ENCODE measurements at regions not wholly inside any gene's neighbourhood (a gene's known extent, or its start where the extent isn't known, plus 50 kb on each side); places are given as distances from the start of the nearest gene placed in this dataset.

DNA sequence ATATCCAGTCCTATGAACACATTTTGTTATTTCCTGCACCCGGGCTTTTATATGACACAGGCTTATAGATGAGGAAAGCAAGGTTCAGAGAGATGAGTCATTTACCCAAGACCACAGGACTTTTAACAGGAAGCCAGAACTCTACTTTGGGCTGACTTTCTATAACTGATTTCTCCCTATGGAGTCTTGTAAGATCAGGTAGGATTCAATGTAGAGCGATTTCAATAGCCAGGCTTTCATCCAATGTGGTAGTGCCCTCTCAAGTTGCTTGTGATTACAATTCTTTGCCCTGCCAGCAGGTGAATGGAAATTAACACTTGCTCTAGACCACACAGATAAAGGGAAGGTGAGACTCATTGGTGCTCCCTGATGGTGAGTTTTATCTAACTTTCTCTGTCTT, 378.3 kb downstream of the INSC start:
- FAIRE-seq (no peak), DNase-seq (ENCODE audit: insufficient read length, low spot score) (no peak)
- TF ChIP-seq SPI1 (IDR thresholded peaks at IDR 0.05; ENCODE audit: low read depth, low read length) (no peak), POLR2AphosphoS5 (IDR thresholded peaks at IDR 0.05; ENCODE audit: low read depth, low read length) (no peak), POLR2A (IDR thresholded peaks at IDR 0.05; ENCODE audit: low read depth, low read length) (no peak), TAF1 (IDR thresholded peaks at IDR 0.05; ENCODE audit: low read depth, low read length) (no peak), POU2F2 (IDR thresholded peaks at IDR 0.05; ENCODE audit: low read depth, low read length) (no peak), PAX5 (IDR thresholded peaks at IDR 0.05; ENCODE audit: insufficient read depth, low read length, severe bottlenecking) (no peak)

DNA sequence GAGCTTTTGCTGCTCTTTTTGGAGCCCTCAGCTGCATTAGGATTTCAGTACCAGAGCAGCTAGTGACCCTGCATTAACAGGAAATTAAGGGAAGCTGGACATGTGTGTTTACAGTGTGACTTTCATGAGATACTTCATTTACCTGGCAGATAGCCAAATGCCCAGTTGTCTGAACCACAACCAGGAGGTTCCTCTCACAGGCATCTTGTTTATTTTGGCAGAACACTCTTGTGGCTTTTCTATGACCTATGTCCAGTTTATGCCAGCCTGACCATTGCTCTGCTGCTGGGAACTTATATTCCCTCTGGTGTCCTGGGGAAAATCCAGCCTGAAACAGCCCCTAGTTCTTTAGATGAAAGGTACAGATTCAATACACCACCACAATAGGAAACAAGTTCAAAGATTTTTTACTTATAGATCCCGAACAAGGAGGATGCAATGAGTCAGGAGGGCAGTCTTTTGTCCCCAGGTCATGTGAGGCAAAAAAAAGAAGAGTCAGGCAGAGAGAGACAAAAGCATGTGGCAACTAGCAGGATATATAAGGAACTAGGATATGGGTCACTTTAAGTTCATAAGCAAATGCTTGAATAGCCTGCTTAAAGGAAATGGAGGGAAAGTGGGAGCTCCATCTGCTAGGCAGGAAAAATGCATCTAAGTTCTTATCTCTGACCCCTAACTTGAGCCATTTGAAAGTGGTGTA, 379.3 kb downstream of the INSC start:
- no peak for FAIRE-seq
- DNase-seq (ENCODE audit: insufficient read length, low spot score) = no peak
- TF ChIP-seq SPI1 (IDR thresholded peaks at IDR 0.05; ENCODE audit: low read depth, low read length) = no peak
- TF ChIP-seq POU2F2 (IDR thresholded peaks at IDR 0.05; ENCODE audit: low read depth, low read length) = no peak
- no peak for TF ChIP-seq TAF1 (IDR thresholded peaks at IDR 0.05; ENCODE audit: low read depth, low read length)
- no peak for TF ChIP-seq PAX5 (IDR thresholded peaks at IDR 0.05; ENCODE audit: insufficient read depth, low read length, severe bottlenecking)
- TF ChIP-seq POLR2A (IDR thresholded peaks at IDR 0.05; ENCODE audit: low read depth, low read length) = no peak
- no peak for TF ChIP-seq POLR2AphosphoS5 (IDR thresholded peaks at IDR 0.05; ENCODE audit: low read depth, low read length)

DNA sequence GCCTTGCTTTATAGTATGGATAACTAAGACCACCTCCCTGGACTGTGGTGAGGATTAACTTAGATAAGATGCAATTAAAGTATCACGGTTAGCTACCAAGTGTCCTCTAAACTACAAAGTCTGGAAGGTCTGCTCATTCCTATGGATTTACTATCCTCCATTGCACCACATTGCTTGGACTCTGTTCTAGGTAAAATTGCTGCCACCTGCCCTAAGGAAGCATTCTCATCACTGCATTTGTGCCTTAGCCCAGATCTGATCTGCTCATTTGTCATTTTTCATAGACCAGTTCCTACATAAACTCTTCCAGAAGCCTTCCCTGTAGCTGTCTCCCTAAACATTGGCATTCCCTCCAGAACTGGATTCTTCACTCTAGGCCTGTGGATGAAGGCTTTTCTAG, 380.0 kb downstream of the INSC start:
- no peak for DNase-seq (ENCODE audit: insufficient read length, low spot score)
- no peak for FAIRE-seq
- TF ChIP-seq PAX5 (IDR thresholded peaks at IDR 0.05; ENCODE audit: insufficient read depth, low read length, severe bottlenecking) (no peak), SPI1 (IDR thresholded peaks at IDR 0.05; ENCODE audit: low read depth, low read length) (no peak), POLR2A (IDR thresholded peaks at IDR 0.05; ENCODE audit: low read depth, low read length) (no peak), POU2F2 (IDR thresholded peaks at IDR 0.05; ENCODE audit: low read depth, low read length) (no peak), TAF1 (IDR thresholded peaks at IDR 0.05; ENCODE audit: low read depth, low read length) (no peak)

DNA sequence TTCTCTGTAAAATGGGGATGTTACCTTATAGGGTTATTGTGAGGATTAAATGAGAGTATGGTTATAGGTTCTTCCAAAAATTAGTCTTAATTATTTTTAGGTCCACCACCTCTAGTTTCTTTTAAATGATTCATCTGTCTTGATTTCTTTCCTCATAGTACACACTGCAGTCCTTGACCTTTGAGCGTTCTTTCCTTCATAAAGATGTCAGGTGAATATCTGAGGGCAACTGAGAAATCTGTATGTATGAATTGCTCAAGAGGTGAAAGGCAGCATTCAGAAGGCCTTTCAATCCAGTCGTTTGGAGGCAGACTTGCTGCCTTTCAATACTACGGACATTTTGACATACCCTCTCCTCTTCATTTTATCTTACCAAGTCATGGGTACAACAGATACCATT, 380.7 kb downstream of the INSC start:
- FAIRE-seq = no peak
- DNase-seq (ENCODE audit: insufficient read length, low spot score) = no peak

GRCh38 chr11:15497366-15497765, 382.6 kb downstream of the INSC start:
- no peak for TF ChIP-seq TAF1 (IDR thresholded peaks at IDR 0.05; ENCODE audit: low read depth, low read length)
- TF ChIP-seq POU2F2 (IDR thresholded peaks at IDR 0.05; ENCODE audit: low read depth, low read length) = no peak
- TF ChIP-seq SPI1 (IDR thresholded peaks at IDR 0.05; ENCODE audit: low read depth, low read length) = no peak
- no peak for TF ChIP-seq POLR2AphosphoS5 (IDR thresholded peaks at IDR 0.05; ENCODE audit: low read depth, low read length)
- TF ChIP-seq POLR2A (IDR thresholded peaks at IDR 0.05; ENCODE audit: low read depth, low read length) = no peak
- TF ChIP-seq PAX5 (IDR thresholded peaks at IDR 0.05; ENCODE audit: insufficient read depth, low read length, severe bottlenecking) = no peak
- FAIRE-seq (no peak), DNase-seq (ENCODE audit: insufficient read length, low spot score) (no peak)

More for the DNA sequence above, 380.7 kb downstream of the INSC start:
- TF ChIP-seq POU2F2 (IDR thresholded peaks at IDR 0.05; ENCODE audit: low read depth, low read length) (no peak), SPI1 (IDR thresholded peaks at IDR 0.05; ENCODE audit: low read depth, low read length) (no peak), POLR2AphosphoS5 (IDR thresholded peaks at IDR 0.05; ENCODE audit: low read depth, low read length) (no peak), PAX5 (IDR thresholded peaks at IDR 0.05; ENCODE audit: insufficient read depth, low read length, severe bottlenecking) (no peak), TAF1 (IDR thresholded peaks at IDR 0.05; ENCODE audit: low read depth, low read length) (no peak), POLR2A (IDR thresholded peaks at IDR 0.05; ENCODE audit: low read depth, low read length) (no peak)

DNA sequence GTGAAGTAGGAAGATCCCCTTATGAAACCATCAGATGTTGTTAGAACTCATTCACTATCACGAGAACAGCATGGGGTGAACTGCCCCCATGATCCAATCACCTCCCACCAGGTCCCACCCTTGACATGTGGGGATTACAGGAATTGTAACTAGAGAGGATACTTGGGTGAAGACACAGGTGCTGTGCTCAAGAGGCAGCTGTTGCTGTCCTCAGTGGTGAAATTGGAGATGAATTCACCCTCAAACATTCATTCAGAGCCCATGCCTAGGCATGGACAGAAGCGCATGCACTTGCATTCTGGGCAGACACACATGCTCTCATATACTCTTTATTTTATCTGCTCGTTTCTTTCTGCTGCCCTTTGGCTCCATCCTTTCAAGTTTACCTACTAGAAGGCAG, 385.0 kb downstream of the INSC start:
- TF ChIP-seq SPI1 (IDR thresholded peaks at IDR 0.05; ENCODE audit: low read depth, low read length) = no peak
- no peak for TF ChIP-seq PAX5 (IDR thresholded peaks at IDR 0.05; ENCODE audit: insufficient read depth, low read length, severe bottlenecking)
- no peak for TF ChIP-seq TAF1 (IDR thresholded peaks at IDR 0.05; ENCODE audit: low read depth, low read length)
- no peak for TF ChIP-seq POU2F2 (IDR thresholded peaks at IDR 0.05; ENCODE audit: low read depth, low read length)
- no peak for TF ChIP-seq POLR2AphosphoS5 (IDR thresholded peaks at IDR 0.05; ENCODE audit: low read depth, low read length)
- no peak for TF ChIP-seq POLR2A (IDR thresholded peaks at IDR 0.05; ENCODE audit: low read depth, low read length)
- no peak for DNase-seq (ENCODE audit: insufficient read length, low spot score)
- FAIRE-seq = no peak

DNA sequence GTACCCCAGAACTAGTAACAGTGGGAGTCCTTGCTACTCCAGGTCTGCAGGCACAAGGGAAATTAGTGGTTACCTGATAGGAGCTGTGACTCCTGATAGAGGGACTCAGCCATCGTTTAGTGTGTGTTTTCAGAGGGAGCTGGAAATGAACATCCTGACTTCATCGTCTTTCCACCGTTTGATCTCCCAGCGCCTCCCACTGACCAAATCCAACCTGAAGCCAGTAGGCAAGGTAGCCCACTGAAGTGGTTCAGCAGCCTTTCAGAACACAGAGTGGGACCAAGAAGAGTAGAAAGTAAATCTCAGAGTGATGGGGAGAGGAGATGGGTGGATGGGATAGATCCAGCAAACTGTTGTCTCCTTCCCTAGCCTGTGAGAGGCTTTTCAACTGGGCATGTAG, 385.9 kb downstream of the INSC start:
- TF ChIP-seq POLR2AphosphoS5 (IDR thresholded peaks at IDR 0.05; ENCODE audit: low read depth, low read length) = no peak
- no peak for TF ChIP-seq PAX5 (IDR thresholded peaks at IDR 0.05; ENCODE audit: insufficient read depth, low read length, severe bottlenecking)
- no peak for TF ChIP-seq SPI1 (IDR thresholded peaks at IDR 0.05; ENCODE audit: low read depth, low read length)
- TF ChIP-seq TAF1 (IDR thresholded peaks at IDR 0.05; ENCODE audit: low read depth, low read length) = no peak
- TF ChIP-seq POU2F2 (IDR thresholded peaks at IDR 0.05; ENCODE audit: low read depth, low read length) = no peak
- TF ChIP-seq POLR2A (IDR thresholded peaks at IDR 0.05; ENCODE audit: low read depth, low read length) = no peak
- DNase-seq (ENCODE audit: insufficient read length, low spot score) (no peak), FAIRE-seq (no peak)

GRCh38 chr11:15501566-15501965, 386.8 kb downstream of the INSC start:
- no peak for DNase-seq (ENCODE audit: insufficient read length, low spot score)
- no peak for TF ChIP-seq SPI1 (IDR thresholded peaks at IDR 0.05; ENCODE audit: low read depth, low read length)
- no peak for TF ChIP-seq TAF1 (IDR thresholded peaks at IDR 0.05; ENCODE audit: low read depth, low read length)
- TF ChIP-seq PAX5 (IDR thresholded peaks at IDR 0.05; ENCODE audit: insufficient read depth, low read length, severe bottlenecking) = no peak
- TF ChIP-seq POLR2AphosphoS5 (IDR thresholded peaks at IDR 0.05; ENCODE audit: low read depth, low read length) = no peak
- no peak for TF ChIP-seq POU2F2 (IDR thresholded peaks at IDR 0.05; ENCODE audit: low read depth, low read length)
- TF ChIP-seq POLR2A (IDR thresholded peaks at IDR 0.05; ENCODE audit: low read depth, low read length) = no peak
- FAIRE-seq = no peak

- DNase-seq (ENCODE audit: insufficient read length, low spot score) (no peak), FAIRE-seq (no peak)
- TF ChIP-seq POU2F2 (IDR thresholded peaks at IDR 0.05; ENCODE audit: low read depth, low read length) (no peak), PAX5 (IDR thresholded peaks at IDR 0.05; ENCODE audit: insufficient read depth, low read length, severe bottlenecking) (no peak), POLR2AphosphoS5 (IDR thresholded peaks at IDR 0.05; ENCODE audit: low read depth, low read length) (no peak), SPI1 (IDR thresholded peaks at IDR 0.05; ENCODE audit: low read depth, low read length) (no peak), TAF1 (IDR thresholded peaks at IDR 0.05; ENCODE audit: low read depth, low read length) (no peak), POLR2A (IDR thresholded peaks at IDR 0.05; ENCODE audit: low read depth, low read length) (no peak)
Observed at GRCh38 chr11:15505155-15505554, 390.4 kb downstream of the INSC start.
